ENCODE measurements at regions not wholly inside any gene's neighbourhood (a gene's known extent, or its start where the extent isn't known, plus 50 kb on each side); places are given as distances from the start of the nearest gene placed in this dataset.

DNA sequence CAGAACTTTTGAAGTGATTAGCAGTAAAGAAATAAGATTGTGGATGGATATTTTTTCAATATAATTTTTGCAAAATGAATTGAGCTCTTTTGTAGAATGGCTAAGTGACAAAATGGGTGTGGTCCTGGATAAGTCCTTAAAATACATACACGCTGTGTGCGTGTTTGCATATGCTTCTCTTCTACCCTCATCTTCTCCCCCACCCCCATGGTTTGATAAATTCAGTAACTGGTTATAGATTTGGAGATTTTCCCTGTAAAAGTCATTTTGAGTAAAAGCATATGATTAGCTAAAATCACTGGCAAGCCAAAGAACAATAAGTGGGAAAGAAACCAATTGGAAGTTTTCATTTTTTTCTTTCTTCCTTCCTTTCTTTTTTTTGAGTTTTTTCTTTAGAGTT lies 453.9 kb upstream of the MDFIC2 start:
- H3K27me3 Mint-ChIP-seq (ENCODE audit: low read depth in 3 of 3), result peaks cover 0 to 4% (median 0%) of the 10 kb centered on the region in 3 donors
- no peak overlapping the region for H3K4me3 Mint-ChIP-seq
- H3K9me3 ChIP-seq (replicated peaks in 1 of 2; ENCODE audit: control insufficient read depth in 1 of 2, insufficient read depth in 1 of 2, low read length in 2 of 2), result no peaks in the 10 kb centered on the region
- intact Hi-C loops (cut with micrococcal nuclease), result no loop called here
- H4K20me1 ChIP-seq (ENCODE audit: insufficient read depth, low read length), result no peaks in the 10 kb centered on the region
- no peak overlapping the region for H2AFZ ChIP-seq (ENCODE audit: insufficient read depth, low read depth, low read length, poor library complexity, severe bottlenecking)
- no peak overlapping the region for H3K9ac ChIP-seq (ENCODE audit: insufficient read depth, low read length, poor library complexity, severe bottlenecking)
- no peaks in the 10 kb centered on the region for H3K4me1 ChIP-seq (ENCODE audit: control insufficient read depth in 1 of 2, insufficient read depth in 2 of 2, low read length in 2 of 2)
- no peaks in the 10 kb centered on the region for H3K9me3 Mint-ChIP-seq
- H3K79me2 ChIP-seq (ENCODE audit: insufficient read depth, low read length), result no peaks in the 10 kb centered on the region
- H3K36me3 ChIP-seq (replicated peaks in 1 of 2; ENCODE audit: control insufficient read depth in 1 of 2, insufficient read depth in 2 of 2, low read length in 2 of 2), result no peaks in the 10 kb centered on the region
- H3K27ac ChIP-seq (ENCODE audit: low read depth in 1 of 2, low read length in 2 of 2), result no peak overlapping the region
- TF ChIP-seq, protein P1, sequence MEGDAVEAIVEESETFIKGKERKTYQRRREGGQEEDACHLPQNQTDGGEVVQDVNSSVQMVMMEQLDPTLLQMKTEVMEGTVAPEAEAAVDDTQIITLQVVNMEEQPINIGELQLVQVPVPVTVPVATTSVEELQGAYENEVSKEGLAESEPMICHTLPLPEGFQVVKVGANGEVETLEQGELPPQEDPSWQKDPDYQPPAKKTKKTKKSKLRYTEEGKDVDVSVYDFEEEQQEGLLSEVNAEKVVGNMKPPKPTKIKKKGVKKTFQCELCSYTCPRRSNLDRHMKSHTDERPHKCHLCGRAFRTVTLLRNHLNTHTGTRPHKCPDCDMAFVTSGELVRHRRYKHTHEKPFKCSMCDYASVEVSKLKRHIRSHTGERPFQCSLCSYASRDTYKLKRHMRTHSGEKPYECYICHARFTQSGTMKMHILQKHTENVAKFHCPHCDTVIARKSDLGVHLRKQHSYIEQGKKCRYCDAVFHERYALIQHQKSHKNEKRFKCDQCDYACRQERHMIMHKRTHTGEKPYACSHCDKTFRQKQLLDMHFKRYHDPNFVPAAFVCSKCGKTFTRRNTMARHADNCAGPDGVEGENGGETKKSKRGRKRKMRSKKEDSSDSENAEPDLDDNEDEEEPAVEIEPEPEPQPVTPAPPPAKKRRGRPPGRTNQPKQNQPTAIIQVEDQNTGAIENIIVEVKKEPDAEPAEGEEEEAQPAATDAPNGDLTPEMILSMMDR (IDR thresholded peaks at IDR 0.05), result no peak
- no peak overlapping the region for H3K27ac Mint-ChIP-seq
- no CpG with 5 or more reads among the region's 2 CpGs for WGBS (ENCODE audit: insufficient coverage)
- no peaks in the 10 kb centered on the region for H3K4me1 Mint-ChIP-seq
- no peak for DNase-seq
- no peak overlapping the region for H3K4me3 ChIP-seq (replicated peaks in 1 of 3; ENCODE audit: low read depth in 2 of 3, low read length in 3 of 3)
- H3K27me3 ChIP-seq (ENCODE audit: control insufficient read depth in 2 of 2, insufficient read depth in 2 of 2, low read length in 2 of 2), result no peaks in the 10 kb centered on the region
- no peaks in the 10 kb centered on the region for H3K36me3 Mint-ChIP-seq
- no peak overlapping the region for H3K4me2 ChIP-seq (replicated peaks; ENCODE audit: extremely low read depth, low read length, poor library complexity, severe bottlenecking)

DNA sequence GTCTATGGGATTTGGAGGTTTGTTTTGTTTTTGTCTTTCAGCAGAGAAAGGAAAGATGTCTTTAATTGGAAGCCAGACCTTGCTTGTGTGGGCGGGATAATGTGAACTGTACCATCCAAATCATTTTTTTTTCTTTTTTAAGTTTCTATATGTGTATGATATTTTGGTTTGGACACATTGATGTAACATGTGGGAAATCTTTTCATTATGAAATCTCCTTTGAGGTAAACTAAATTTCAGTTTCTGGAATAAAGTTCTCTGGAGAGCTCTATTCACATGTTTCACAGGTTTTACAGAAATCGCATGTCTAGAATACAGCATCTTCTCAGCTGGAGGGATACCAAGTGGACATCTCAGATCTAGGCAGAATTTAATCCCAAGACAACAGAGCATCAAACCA lies 451.5 kb upstream of the MDFIC2 start:
- no CpG with 5 or more reads among the region's 2 CpGs for WGBS (ENCODE audit: insufficient coverage)
- H3K27me3 Mint-ChIP-seq (ENCODE audit: low read depth in 3 of 3), result peaks cover 0 to 2% (median 0%) of the 10 kb centered on the region in 3 donors

More for the DNA sequence above, 451.5 kb upstream of the MDFIC2 start:
- Histone ChIP-seq H3K4me3 (replicated peaks in 1 of 3; ENCODE audit: low read depth in 2 of 3, low read length in 3 of 3) (no peak overlapping the region), H3K4me2 (replicated peaks; ENCODE audit: extremely low read depth, low read length, poor library complexity, severe bottlenecking) (no peak overlapping the region), H3K9me3 (replicated peaks in 1 of 2; ENCODE audit: control insufficient read depth in 1 of 2, insufficient read depth in 1 of 2, low read length in 2 of 2) (no peaks in the 10 kb centered on the region), H4K20me1 (ENCODE audit: insufficient read depth, low read length) (no peaks in the 10 kb centered on the region), H3K79me2 (ENCODE audit: insufficient read depth, low read length) (no peaks in the 10 kb centered on the region), H3K27me3 (ENCODE audit: control insufficient read depth in 2 of 2, insufficient read depth in 2 of 2, low read length in 2 of 2) (no peaks in the 10 kb centered on the region), H3K4me1 (ENCODE audit: control insufficient read depth in 1 of 2, insufficient read depth in 2 of 2, low read length in 2 of 2) (no peaks in the 10 kb centered on the region), H3K9ac (ENCODE audit: insufficient read depth, low read length, poor library complexity, severe bottlenecking) (no peak overlapping the region), H2AFZ (ENCODE audit: insufficient read depth, low read depth, low read length, poor library complexity, severe bottlenecking) (no peak overlapping the region), H3K36me3 (replicated peaks in 1 of 2; ENCODE audit: control insufficient read depth in 1 of 2, insufficient read depth in 2 of 2, low read length in 2 of 2) (no peaks in the 10 kb centered on the region), H3K27ac (ENCODE audit: low read depth in 1 of 2, low read length in 2 of 2) (no peak overlapping the region)
- no peaks in the 10 kb centered on the region for H3K9me3 Mint-ChIP-seq
- H3K4me1 Mint-ChIP-seq, result no peaks in the 10 kb centered on the region
- DNase-seq, result no peak
- no peak overlapping the region for H3K27ac Mint-ChIP-seq
- intact Hi-C loops (cut with micrococcal nuclease), result no loop called here
- TF ChIP-seq, protein P1 (IDR thresholded peaks at IDR 0.05), result no peak
- no peak overlapping the region for H3K4me3 Mint-ChIP-seq
- no peaks in the 10 kb centered on the region for H3K36me3 Mint-ChIP-seq
